GM12892 (cell line): ENCODE measurements at regions not wholly inside any gene's neighbourhood (a gene's known extent, or its start where the extent isn't known, plus 50 kb on each side); places are given as distances from the start of the nearest gene placed in this dataset.

Experiments
- POLR2A ChIP-seq: IDR thresholded peaks from 2 replicates; pipeline ENCODE4 v1.6.1; 2011; ENCODE audit warnings: low read depth, low read length, control low read depth
- POLR2AphosphoS5 ChIP-seq: IDR thresholded peaks from 2 replicates; pipeline ENCODE4 v1.6.1; 2011; ENCODE audit warnings: low read depth, low read length, control low read depth

GRCh38 chr7:33790746-33791145 lies 114.6 kb upstream of the BMPER start:
- no peak for TF ChIP-seq POLR2A
- TF ChIP-seq POLR2AphosphoS5 = no peak
